ENCODE measurements at regions not wholly inside any gene's neighbourhood (a gene's known extent, or its start where the extent isn't known, plus 50 kb on each side); places are given as distances from the start of the nearest gene placed in this dataset.

DNA sequence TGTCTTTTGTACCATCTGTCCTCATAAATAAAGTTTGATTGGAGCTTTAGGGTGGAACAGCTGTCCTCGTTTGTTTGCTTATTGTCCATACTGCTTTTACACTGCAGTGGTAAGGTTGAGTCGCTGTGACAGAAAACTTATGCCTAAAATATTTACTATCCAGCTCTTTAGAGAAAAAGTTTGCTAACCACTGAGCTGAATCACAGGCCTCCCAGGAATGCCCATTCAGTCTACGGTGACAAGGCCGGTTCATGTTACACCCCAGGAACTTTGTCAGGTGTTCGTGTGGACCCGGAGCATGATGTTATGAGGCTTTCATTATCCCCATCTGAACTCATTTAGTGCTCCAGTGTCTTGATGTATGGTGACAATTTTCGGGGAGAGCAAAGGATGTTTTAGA is 401.1 kb downstream of the SAMD5 start:
- ATAC-seq (no peak), DNase-seq (ENCODE audit: low read depth, low spot score) (no peak)
- Histone ChIP-seq H3K79me2 (ENCODE audit: insufficient read depth, low read length) (no peaks in the 10 kb centered on the region), H3K4me1 (ENCODE audit: control insufficient read depth in 1 of 2, insufficient read depth in 2 of 2, low read length in 2 of 2) (no peaks in the 10 kb centered on the region), H3K4me2 (ENCODE audit: low read length) (no peak overlapping the region), H2AFZ (ENCODE audit: low read depth, low read length, poor library complexity, severe bottlenecking) (no peak overlapping the region), H3K36me3 (ENCODE audit: control insufficient read depth in 1 of 2, insufficient read depth in 2 of 2, low read length in 2 of 2) (no peaks in the 10 kb centered on the region), H3K9me3 (ENCODE audit: control insufficient read depth in 1 of 2, insufficient read depth in 1 of 2, low read depth in 1 of 2, low read length in 2 of 2) (no peaks in the 10 kb centered on the region), H3K27me3 (ENCODE audit: insufficient read depth, low read length) (no peaks in the 10 kb centered on the region), H4K20me1 (ENCODE audit: insufficient read depth) (no peaks in the 10 kb centered on the region), H3K9me2 (ENCODE audit: insufficient read depth) (no peaks in the 10 kb centered on the region), H3K27ac (ENCODE audit: low read depth, low read length) (no peak overlapping the region), H3K9ac (ENCODE audit: low read length) (no peak overlapping the region), H3K4me3 (replicated peaks in 1 of 2; ENCODE audit: low read depth in 1 of 2, low read length in 2 of 2) (no peak overlapping the region)
- BruUV-seq (replicated peaks): no TSS peak
- intact Hi-C loops (cut with micrococcal nuclease): no loop called here
- CTCF ChIA-PET: no interaction called here
- POLR2A ChIA-PET: interaction anchor here (0.6 kb wide), 1 partner anchor 12 kb away, joined by 3 read pairs; no protein-coding TSS in a partner anchor
- TF ChIP-seq ZFX (IDR thresholded peaks at IDR 0.05) (no peak), SP1 (IDR thresholded peaks at IDR 0.05; ENCODE audit: low read depth) (no peak), SRF (IDR thresholded peaks at IDR 0.05; ENCODE audit: low read depth) (no peak), SIN3A (IDR thresholded peaks at IDR 0.05; ENCODE audit: low read depth) (no peak), ZBTB33 (IDR thresholded peaks at IDR 0.05; ENCODE audit: extremely low read depth, insufficient replicate concordance, low read length) (no peak), CTCF (IDR thresholded peaks at IDR 0.05 in 2 of 3, conservative IDR thresholded peaks at IDR 0.05 in 1 of 3; ENCODE audit: borderline replicate concordance in 1 of 3, insufficient read depth in 1 of 3, low read depth in 2 of 3, low read length in 2 of 3) (no peak), RAD21 (IDR thresholded peaks at IDR 0.05; ENCODE audit: low read depth) (no peak), EGR1 (IDR thresholded peaks at IDR 0.05; ENCODE audit: low read depth) (no peak), ZNF274 (IDR thresholded peaks at IDR 0.05; ENCODE audit: low read depth, low read length) (no peak), POLR2AphosphoS5 (IDR thresholded peaks at IDR 0.05; ENCODE audit: low read depth, low read length) (no peak), TCF7L2 (IDR thresholded peaks at IDR 0.05; ENCODE audit: borderline replicate concordance, extremely low read depth, insufficient read depth, insufficient read length) (no peak), EZH2phosphoT487 (IDR thresholded peaks at IDR 0.05; ENCODE audit: borderline replicate concordance) (no peak), JUND (IDR thresholded peaks at IDR 0.05) (no peak), ELF1 (IDR thresholded peaks at IDR 0.05; ENCODE audit: borderline replicate concordance, low read depth) (no peak), CBX3 (IDR thresholded peaks at IDR 0.05; ENCODE audit: low read depth) (no peak), YY1 (IDR thresholded peaks at IDR 0.05; ENCODE audit: extremely low read depth, insufficient replicate concordance, low read depth, low read length) (no peak)
- TF ChIP-seq, protein P1, sequence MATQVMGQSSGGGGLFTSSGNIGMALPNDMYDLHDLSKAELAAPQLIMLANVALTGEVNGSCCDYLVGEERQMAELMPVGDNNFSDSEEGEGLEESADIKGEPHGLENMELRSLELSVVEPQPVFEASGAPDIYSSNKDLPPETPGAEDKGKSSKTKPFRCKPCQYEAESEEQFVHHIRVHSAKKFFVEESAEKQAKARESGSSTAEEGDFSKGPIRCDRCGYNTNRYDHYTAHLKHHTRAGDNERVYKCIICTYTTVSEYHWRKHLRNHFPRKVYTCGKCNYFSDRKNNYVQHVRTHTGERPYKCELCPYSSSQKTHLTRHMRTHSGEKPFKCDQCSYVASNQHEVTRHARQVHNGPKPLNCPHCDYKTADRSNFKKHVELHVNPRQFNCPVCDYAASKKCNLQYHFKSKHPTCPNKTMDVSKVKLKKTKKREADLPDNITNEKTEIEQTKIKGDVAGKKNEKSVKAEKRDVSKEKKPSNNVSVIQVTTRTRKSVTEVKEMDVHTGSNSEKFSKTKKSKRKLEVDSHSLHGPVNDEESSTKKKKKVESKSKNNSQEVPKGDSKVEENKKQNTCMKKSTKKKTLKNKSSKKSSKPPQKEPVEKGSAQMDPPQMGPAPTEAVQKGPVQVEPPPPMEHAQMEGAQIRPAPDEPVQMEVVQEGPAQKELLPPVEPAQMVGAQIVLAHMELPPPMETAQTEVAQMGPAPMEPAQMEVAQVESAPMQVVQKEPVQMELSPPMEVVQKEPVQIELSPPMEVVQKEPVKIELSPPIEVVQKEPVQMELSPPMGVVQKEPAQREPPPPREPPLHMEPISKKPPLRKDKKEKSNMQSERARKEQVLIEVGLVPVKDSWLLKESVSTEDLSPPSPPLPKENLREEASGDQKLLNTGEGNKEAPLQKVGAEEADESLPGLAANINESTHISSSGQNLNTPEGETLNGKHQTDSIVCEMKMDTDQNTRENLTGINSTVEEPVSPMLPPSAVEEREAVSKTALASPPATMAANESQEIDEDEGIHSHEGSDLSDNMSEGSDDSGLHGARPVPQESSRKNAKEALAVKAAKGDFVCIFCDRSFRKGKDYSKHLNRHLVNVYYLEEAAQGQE (IDR thresholded peaks at IDR 0.05; ENCODE audit: low read depth): no peak
- TF ChIP-seq, protein P2, sequence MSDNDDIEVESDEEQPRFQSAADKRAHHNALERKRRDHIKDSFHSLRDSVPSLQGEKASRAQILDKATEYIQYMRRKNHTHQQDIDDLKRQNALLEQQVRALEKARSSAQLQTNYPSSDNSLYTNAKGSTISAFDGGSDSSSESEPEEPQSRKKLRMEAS (IDR thresholded peaks at IDR 0.05): no peak
- RAD21 ChIA-PET (ENCODE audit: low non-redundant PET in 1 of 2, low total read pairs in 2 of 2, uncharacterized antibody in 2 of 2, unreplicated experiment in 2 of 2): no interaction called here
